Transverse colon (tissue), 4 donors: ENCODE measurements at regions not wholly inside any gene's neighbourhood (a gene's known extent, or its start where the extent isn't known, plus 50 kb on each side); places are given as distances from the start of the nearest gene placed in this dataset.

ENCODE experiments used
- DNase-seq: peaks from one replicate; pipeline ENCODE4 v3.0.0-alpha.2; 2019
- H3K27ac ChIP-seq, 4 donors: fragments of 200-600 bp; sonication (generic); 2 replicates each; pipeline ENCODE4 v1.5.1; 2016 to 2018; ENCODE audit warnings: inconsistent platforms in 4 of 4
- H3K27me3 ChIP-seq: fragments of 200-600 bp; sonication (generic); 2 replicates; pipeline ENCODE4 v1.5.1; 2017; ENCODE audit warnings: inconsistent platforms
- H3K36me3 ChIP-seq, 4 donors: fragments of 200-600 bp; sonication (generic); 2 replicates each; pipeline ENCODE4 v1.5.1; 2017 to 2019; ENCODE audit warnings: inconsistent platforms in 4 of 4
- H3K4me1 ChIP-seq, 4 donors: fragments of 200-600 bp; sonication (generic); 2 replicates each; pipeline ENCODE4 v1.5.1; 2017 to 2020; ENCODE audit warnings: inconsistent platforms in 4 of 4
- H3K4me3 ChIP-seq, 4 donors: fragments of 200-600 bp; sonication (generic); 1 replicate in 1 of 4; 2 replicates in 3 of 4; pipeline versions ENCODE4 v1.5.1 to v1.6.1; 2017 to 2019; ENCODE audit warnings: inconsistent platforms in 4 of 4
- H3K9me3 ChIP-seq, 2 donors: fragments of 200-600 bp; sonication (generic); 2 replicates each; pipeline ENCODE4 v1.5.1; 2017 to 2019; ENCODE audit warnings: inconsistent platforms in 2 of 2
- EP300 ChIP-seq: sonication (generic); formaldehyde crosslinking; IDR thresholded peaks from one replicate; pipeline ENCODE4 v1.6.1; 2017; ENCODE audit warnings: antibody characterized with exemption, low read depth
- POLR2A ChIP-seq: fragments of 450-650 bp; IDR thresholded peaks from one replicate; pipeline ENCODE4 v1.6.1; 2016; ENCODE audit warnings: antibody characterized with exemption, mild to moderate bottlenecking, moderate library complexity
- POLR2AphosphoS5 ChIP-seq, 3 donors: sonication (generic); formaldehyde crosslinking; IDR thresholded peaks; one replicate each; pipeline ENCODE4 v1.6.1; 2016; ENCODE audit warnings: antibody characterized with exemption in 3 of 3
- WGBS, 2 donors: methylation state at CpG; one replicate each; pipeline ENCODE4 v1.1.5; 2018; ENCODE audit warnings: low coverage in 1 of 2; 5-methylcytosine and 5-hydroxymethylcytosine counted together
- in situ Hi-C, 4 donors: fragments of 200-750 bp; cut with MboI; loops; one replicate each; pipeline versions ENCODE4 v1.15.0 to v1.15.1; 2017; ENCODE audit warnings: low sequenced_read_pairs in 3 of 4, low pct_ligation_motif_present in 1 of 4, low pct_unique_long_range_greater_than_20kb in 1 of 4
- intact Hi-C: fragments of 100-400 bp; cut with DNase I; formaldehyde crosslinking; loops from one replicate; pipeline ENCODE4 v1.15.1; 2023; ENCODE audit warnings: low total_unique reads
- TF ChIP-seq, protein P1 (sequence below), 5 experiments: fragments of 200-600 bp in 3 of 5; fragments of 450-650 bp in 2 of 5; sonication (generic) in 3 of 5; IDR thresholded peaks; 1 replicate in 2 of 5; 2 replicates in 3 of 5; pipeline ENCODE4 v1.5.1; 2016 to 2017; ENCODE audit warnings: antibody characterized with exemption in 5 of 5, inconsistent platforms in 3 of 5, mild to moderate bottlenecking in 2 of 5, moderate library complexity in 1 of 5

GRCh38 chr19:30884146-30884812, 465.0 kb downstream of the TSHZ3 start:
- no peak for DNase-seq
- WGBS, 2 donors, result 64 to 79% methylated on average over 3 to 11 of the region's 11 CpGs
- Histone ChIP-seq H3K27me3 (no peaks in the 10 kb centered on the region), H3K36me3 (no peaks in the 10 kb centered on the region), H3K27ac (no peak overlapping the region), H3K4me3 (no peak overlapping the region), H3K4me1 (no peaks in the 10 kb centered on the region), H3K9me3 (no peaks in the 10 kb centered on the region)
- TF ChIP-seq EP300, result no peak
- in situ Hi-C loops, result no loop called here
- intact Hi-C loops, result no loop called here

- H3K4me1 ChIP-seq, result no peaks in the 10 kb centered on the region
- H3K27ac ChIP-seq, result no peak overlapping the region
- no peaks in the 10 kb centered on the region for H3K27me3 ChIP-seq
- WGBS, 2 donors, result 70% methylated on average over 4 of the region's 4 CpGs; no CpG with 5 or more reads in 1 of the 2 donors
- intact Hi-C loops (no loop called here), in situ Hi-C loops (no loop called here)
- no peak for DNase-seq
- H3K4me3 ChIP-seq, result no peak overlapping the region
- TF ChIP-seq POLR2AphosphoS5 (IDR thresholded peaks at IDR 0.05) (no peak), POLR2A (no peak), EP300 (no peak)
- TF ChIP-seq, protein P1, sequence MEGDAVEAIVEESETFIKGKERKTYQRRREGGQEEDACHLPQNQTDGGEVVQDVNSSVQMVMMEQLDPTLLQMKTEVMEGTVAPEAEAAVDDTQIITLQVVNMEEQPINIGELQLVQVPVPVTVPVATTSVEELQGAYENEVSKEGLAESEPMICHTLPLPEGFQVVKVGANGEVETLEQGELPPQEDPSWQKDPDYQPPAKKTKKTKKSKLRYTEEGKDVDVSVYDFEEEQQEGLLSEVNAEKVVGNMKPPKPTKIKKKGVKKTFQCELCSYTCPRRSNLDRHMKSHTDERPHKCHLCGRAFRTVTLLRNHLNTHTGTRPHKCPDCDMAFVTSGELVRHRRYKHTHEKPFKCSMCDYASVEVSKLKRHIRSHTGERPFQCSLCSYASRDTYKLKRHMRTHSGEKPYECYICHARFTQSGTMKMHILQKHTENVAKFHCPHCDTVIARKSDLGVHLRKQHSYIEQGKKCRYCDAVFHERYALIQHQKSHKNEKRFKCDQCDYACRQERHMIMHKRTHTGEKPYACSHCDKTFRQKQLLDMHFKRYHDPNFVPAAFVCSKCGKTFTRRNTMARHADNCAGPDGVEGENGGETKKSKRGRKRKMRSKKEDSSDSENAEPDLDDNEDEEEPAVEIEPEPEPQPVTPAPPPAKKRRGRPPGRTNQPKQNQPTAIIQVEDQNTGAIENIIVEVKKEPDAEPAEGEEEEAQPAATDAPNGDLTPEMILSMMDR (IDR thresholded peaks at IDR 0.05), result no peak
- no peaks in the 10 kb centered on the region for H3K9me3 ChIP-seq
- no peaks in the 10 kb centered on the region for H3K36me3 ChIP-seq
Measured at GRCh38 chr19:30883071-30883470, 466.2 kb downstream of the TSHZ3 start.

DNA sequence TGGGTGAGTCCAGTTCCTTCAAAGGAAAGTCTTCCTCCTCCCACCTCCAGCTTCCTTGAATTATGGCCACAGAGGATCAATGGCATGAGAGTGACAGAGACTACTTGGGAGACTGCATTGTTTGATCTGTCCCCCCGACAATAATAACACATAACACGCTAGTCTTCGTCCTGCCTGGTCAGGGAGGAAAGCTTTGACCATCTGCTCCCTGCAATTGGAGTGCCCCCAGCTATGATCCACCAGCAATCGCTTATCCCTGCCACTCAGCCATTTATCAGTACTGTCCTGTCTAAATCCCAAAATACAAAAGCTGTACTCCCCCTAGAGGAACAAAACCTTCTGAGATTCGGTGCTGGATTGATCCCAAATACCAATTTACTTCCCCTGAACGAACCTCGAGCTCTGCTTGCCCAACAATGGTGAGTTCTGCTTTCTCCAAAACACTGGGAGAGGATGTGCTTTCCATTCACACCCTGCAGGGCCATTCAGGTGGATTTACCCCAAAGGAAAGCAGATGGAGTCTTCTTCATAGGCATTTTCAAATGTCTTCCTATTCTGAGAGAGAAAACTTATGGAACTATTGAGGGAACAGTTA, 466.7 kb downstream of the TSHZ3 start:
- Histone ChIP-seq H3K4me1 (no peaks in the 10 kb centered on the region), H3K9me3 (no peaks in the 10 kb centered on the region), H3K4me3 (no peak overlapping the region), H3K27ac (no peak overlapping the region), H3K36me3 (no peaks in the 10 kb centered on the region), H3K27me3 (no peaks in the 10 kb centered on the region)
- WGBS, 2 donors, result 45 to 71% methylated on average over 3 to 7 of the region's 7 CpGs
- intact Hi-C loops, result no loop called here
- TF ChIP-seq POLR2A, result no peak
- no peak for TF ChIP-seq POLR2AphosphoS5 (IDR thresholded peaks at IDR 0.05)
- TF ChIP-seq EP300, result no peak
- TF ChIP-seq, protein P1 (IDR thresholded peaks at IDR 0.05), result no peak
- no peak for DNase-seq
- in situ Hi-C loops, result no loop called here

- Histone ChIP-seq H3K36me3 (no peaks in the 10 kb centered on the region), H3K4me3 (no peak overlapping the region), H3K27me3 (no peaks in the 10 kb centered on the region), H3K9me3 (no peaks in the 10 kb centered on the region), H3K27ac (no peak overlapping the region), H3K4me1 (no peaks in the 10 kb centered on the region)
- DNase-seq, result no peak
- TF ChIP-seq POLR2A, result no peak
- no peak for TF ChIP-seq EP300
- TF ChIP-seq, protein P1 (IDR thresholded peaks at IDR 0.05), result no peak
- TF ChIP-seq POLR2AphosphoS5 (IDR thresholded peaks at IDR 0.05), result no peak
- WGBS, 2 donors, result 68 to 83% methylated on average over 1 to 2 of the region's 2 CpGs
- intact Hi-C loops (no loop called here), in situ Hi-C loops (no loop called here)
Measured at GRCh38 chr19:30881930-30882329, 467.3 kb downstream of the TSHZ3 start.

GRCh38 chr19:30881281-30881680, 468.0 kb downstream of the TSHZ3 start:
- in situ Hi-C loops, result no loop called here
- H3K4me3 ChIP-seq, result no peak overlapping the region
- no peaks in the 10 kb centered on the region for H3K9me3 ChIP-seq
- no peak for DNase-seq
- intact Hi-C loops, result no loop called here
- H3K4me1 ChIP-seq, result no peaks in the 10 kb centered on the region
- no peak for TF ChIP-seq EP300
- TF ChIP-seq, protein P1 (IDR thresholded peaks at IDR 0.05), result no peak
- no peak for TF ChIP-seq POLR2A
- no peak for TF ChIP-seq POLR2AphosphoS5 (IDR thresholded peaks at IDR 0.05)
- WGBS, 2 donors, result 60 to 72% methylated on average over 1 to 7 of the region's 7 CpGs
- H3K27me3 ChIP-seq, result no peaks in the 10 kb centered on the region
- no peaks in the 10 kb centered on the region for H3K36me3 ChIP-seq
- H3K27ac ChIP-seq, result no peak overlapping the region
